Esophagus squamous epithelium (tissue), 4 donors: ENCODE measurements at regions not wholly inside any gene's neighbourhood (a gene's known extent, or its start where the extent isn't known, plus 50 kb on each side); places are given as distances from the start of the nearest gene placed in this dataset.

Experiments
- POLR2A ChIP-seq, 4 donors: fragments of 450-650 bp; IDR thresholded peaks; one replicate each; pipeline ENCODE4 v1.6.1; 2017; ENCODE audit warnings: antibody characterized with exemption in 4 of 4, mild to moderate bottlenecking in 4 of 4, moderate library complexity in 3 of 4
- TF ChIP-seq, protein P1 (sequence below), 6 experiments: fragments of 450-650 bp in 4 of 6; fragments of 200-600 bp in 2 of 6; sonication (generic) in 2 of 6; IDR thresholded peaks; one replicate each; pipeline ENCODE4 v1.5.1; 2016 to 2019; ENCODE audit warnings: antibody characterized with exemption in 6 of 6, mild to moderate bottlenecking in 4 of 6, moderate library complexity in 4 of 6

DNA sequence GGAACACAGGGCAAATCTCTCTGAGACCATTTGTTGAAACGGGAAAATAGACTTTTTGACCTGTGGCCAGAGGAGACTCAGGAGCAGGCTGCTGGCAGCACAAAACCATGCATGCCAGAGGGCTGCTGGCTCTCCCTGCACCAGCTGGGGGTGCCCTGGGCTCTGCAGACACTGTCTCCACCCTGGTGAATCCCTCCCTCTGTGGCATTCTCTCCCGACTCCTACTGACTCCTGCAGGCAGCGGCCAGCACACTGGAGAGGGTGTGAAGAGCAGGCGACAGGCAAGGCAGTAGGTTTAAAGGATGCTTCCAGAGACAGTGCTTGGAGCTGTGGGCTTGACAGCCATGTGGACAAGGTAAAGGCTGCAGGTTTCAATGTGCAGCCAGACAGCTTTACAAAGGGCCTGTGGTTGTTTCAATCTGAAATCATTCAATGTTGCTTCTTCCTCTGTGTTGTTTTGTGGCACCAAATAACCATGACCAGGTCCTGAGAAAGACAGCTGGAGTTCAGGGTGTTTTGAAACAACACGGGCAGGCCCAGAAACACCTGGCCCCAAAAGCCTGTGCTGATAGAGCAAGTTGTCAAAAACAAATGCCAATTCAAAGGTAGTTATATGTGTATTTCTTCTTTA, 431.0 kb upstream of the ATP10A start:
- no peak for TF ChIP-seq POLR2A (IDR thresholded peaks at IDR 0.05)
- TF ChIP-seq, protein P1, sequence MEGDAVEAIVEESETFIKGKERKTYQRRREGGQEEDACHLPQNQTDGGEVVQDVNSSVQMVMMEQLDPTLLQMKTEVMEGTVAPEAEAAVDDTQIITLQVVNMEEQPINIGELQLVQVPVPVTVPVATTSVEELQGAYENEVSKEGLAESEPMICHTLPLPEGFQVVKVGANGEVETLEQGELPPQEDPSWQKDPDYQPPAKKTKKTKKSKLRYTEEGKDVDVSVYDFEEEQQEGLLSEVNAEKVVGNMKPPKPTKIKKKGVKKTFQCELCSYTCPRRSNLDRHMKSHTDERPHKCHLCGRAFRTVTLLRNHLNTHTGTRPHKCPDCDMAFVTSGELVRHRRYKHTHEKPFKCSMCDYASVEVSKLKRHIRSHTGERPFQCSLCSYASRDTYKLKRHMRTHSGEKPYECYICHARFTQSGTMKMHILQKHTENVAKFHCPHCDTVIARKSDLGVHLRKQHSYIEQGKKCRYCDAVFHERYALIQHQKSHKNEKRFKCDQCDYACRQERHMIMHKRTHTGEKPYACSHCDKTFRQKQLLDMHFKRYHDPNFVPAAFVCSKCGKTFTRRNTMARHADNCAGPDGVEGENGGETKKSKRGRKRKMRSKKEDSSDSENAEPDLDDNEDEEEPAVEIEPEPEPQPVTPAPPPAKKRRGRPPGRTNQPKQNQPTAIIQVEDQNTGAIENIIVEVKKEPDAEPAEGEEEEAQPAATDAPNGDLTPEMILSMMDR (IDR thresholded peaks at IDR 0.05) = no peak
